ENCODE measurements at regions not wholly inside any gene's neighbourhood (a gene's known extent, or its start where the extent isn't known, plus 50 kb on each side); places are given as distances from the start of the nearest gene placed in this dataset.

DNA sequence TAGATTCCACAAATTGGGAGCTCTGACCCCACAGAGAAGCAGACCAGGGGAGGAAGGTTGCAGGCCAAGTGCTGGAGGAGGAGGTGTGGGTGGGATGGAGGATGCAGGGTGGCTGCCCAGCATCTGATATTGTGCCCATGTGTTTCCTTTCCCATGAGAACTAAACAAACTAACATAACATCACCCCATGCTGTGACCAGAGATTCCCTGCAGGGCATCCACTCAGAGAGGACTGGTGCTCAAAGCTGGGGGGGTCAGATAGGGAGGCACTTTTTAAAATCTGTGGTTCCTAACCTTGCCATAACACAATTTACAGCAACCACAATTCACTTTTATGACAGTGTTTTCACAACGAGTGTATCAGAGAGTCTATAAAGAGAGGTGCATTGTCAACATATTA is 1277.6 kb downstream of the AACS start:
- DNase-seq: no peak

DNA sequence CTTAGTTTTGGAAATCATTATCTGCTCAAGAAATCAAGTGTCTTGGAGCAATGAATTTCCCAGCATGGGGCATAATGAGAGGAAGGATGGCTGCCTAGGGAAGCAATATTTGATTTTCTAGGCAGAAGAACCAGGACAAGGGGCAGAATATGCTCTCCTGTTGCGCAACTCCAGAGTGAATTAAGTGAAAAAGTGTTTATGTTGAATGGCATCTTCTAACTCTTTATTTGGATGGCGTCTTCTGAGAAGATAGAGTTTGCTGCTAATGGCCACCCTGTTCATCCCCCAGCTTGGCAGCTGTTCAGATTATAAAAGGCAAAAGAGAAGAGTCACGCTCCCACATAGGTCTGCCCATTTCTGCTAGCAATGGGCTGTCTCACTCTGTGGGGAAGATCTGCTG is 1278.1 kb downstream of the AACS start:
- no peak for DNase-seq

DNA sequence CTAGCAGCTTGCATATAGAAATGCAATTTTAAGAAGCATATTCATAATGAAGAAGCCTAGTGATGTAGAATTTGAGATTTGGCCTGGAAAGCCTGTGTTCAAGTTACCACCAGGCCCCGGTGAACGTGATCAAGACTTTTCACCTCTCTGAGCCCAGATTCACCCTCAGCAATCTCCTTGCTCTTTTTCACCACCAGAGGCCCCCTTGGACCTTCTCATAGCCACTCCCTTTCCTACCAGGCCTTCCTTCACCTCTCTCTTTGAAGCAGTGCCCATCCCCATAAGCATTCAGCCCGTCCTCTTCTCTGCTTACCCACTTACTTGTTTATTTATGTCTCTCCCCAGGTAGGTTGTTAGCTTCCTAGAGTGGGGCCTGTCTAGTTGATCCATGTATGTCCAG is 1280.9 kb downstream of the AACS start:
- DNase-seq: no peak

DNA sequence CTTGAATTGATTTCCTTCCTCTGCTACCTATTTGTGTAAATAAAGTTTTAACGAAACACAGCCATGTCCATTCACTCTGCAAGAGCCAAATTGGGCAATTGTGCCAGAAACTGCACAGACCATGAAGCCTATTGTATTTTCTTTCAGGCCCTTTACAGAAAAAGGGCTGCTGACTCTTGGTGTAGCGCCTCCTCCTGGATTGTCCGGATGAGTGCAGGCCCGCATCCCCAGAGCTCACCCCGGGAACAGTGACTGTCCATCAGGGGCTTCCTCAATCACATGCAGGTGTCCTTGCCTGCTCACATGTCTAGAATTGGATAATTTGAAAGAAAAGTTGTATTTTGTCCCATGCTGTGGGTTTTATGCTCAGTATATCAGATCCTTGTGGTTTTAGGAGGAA is 1282.2 kb downstream of the AACS start:
- DNase-seq: no peak

DNA sequence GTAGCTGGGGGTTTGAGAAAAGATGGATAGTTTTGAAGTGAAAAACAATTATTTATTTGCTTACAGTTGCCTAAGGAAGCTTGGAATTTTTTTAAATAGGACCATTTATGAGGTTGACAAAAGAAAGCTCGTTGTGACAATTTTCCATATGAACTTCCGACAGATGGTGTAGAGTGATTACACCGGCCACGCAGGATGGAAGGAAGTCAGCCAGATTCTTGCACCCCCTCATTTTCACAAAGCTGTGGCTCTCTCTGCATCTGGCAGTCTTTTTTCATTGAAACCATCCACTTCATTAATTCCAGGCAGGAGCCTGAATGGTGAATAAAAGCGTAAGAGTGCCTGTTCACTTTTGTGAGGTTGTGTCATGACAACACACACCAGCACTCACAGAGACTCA is 1284.1 kb downstream of the AACS start:
- no peak for DNase-seq

DNA sequence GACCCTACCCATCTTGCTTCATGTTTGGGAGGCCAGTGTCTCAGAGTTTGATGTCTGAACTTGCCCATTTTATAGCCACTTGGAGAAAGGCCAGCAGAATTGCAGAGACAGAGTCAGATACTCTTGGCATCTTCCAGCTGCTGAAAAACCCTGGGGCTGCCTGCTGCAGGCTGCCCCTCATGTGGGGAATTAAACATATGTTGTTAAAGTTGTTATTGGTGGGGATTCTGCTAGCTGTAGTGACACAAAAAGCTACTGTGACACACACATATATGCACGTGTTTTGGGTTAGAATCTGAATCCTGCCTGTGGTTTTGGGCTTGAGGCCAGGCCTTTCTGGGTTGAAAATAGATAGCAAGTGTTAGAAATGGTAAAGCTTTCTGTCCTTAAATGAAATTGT is 1288.4 kb downstream of the AACS start:
- DNase-seq: no peak

DNA sequence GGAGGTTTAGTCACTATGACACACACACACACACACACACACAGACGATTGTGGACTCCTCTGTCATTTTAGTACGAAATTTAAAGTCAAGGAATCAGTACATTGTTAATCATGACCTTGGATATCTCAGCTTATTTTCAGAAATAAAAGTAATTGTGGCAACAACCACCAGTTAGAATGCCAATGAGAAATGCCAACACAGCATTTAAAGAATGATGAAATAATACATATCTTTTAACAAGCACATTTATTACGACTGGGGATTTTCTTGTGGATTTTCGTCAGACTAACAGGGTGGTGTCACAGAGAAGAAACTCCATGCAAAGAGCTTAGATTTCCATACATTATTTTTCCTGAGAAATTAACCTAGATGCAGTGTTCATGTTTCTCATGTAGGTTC is 1289.4 kb downstream of the AACS start:
- DNase-seq: no peak

DNA sequence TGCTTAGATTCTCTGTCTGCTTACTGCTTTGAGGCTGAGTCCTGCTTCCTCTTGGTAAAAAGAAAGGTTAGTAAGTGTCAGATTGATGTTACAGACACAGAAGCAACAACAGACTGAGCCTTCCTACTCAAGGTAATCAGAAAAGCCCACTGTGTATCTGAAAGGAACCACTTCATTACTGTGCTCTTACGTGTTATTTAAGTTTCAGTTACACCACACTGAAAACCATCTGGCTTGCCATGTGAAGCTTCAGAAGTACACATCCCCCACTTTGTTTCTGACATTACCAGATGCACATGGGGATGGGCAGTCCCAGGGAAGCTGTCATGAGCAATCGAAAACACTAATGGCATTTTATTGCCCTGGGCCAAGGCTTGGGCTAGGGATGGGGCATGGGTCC is 1290.1 kb downstream of the AACS start:
- no peak for DNase-seq

DNA sequence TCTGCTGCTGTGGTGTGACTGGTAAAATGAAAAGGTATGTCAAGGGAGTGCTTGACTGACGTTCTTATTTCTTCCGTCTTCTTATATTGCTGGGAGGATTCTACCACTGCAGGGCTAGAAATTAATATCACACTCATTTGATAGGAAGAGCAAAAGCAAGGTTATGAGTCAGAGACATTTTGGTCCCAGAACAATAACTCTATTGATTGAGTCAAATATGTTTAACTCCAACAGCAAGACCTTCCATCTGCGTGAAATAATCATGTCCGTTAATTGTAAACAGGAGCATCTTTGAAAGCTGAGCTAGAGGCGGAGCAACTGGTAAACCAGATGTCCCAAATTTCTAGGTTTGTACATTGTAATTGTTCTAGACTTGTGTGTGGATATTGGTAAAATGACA is 1293.6 kb downstream of the AACS start:
- DNase-seq: no peak

DNA sequence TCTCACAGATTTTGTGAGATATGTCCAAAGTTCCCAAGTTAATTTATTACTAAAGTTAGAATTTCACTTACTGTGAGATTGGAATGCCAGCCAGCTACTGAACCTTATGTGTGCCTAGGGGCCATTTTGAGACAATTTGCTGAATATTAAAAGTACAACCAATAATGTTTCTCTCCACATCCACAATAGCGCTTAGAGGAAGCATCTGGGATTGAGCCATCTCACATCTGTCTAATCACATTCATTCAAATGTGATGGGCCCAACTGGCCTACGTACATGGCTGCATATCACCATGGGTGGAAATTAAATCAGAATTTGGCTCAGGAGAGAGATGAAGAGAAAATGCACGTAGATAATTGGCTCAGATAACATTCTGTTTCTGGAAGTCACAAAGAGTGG is 1294.0 kb downstream of the AACS start:
- no peak for DNase-seq

DNA sequence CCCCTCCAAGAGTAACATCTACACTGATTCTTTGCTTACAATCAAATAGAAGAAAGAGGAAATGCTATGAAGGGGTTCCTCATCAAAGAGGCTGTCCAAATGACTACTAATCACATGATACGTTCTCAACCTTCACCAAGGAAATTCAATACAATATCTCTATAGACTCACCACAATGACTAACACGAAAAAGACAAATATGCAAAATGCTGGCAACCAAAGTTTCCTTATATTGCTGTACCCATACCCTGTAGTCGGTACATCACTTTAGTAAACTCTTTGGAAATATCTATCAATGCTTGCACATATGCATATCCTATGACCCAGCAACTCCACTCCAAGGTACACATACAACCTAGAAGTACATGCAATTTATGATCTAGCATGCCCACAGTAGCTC is 1296.6 kb downstream of the AACS start:
- no peak for DNase-seq

DNA sequence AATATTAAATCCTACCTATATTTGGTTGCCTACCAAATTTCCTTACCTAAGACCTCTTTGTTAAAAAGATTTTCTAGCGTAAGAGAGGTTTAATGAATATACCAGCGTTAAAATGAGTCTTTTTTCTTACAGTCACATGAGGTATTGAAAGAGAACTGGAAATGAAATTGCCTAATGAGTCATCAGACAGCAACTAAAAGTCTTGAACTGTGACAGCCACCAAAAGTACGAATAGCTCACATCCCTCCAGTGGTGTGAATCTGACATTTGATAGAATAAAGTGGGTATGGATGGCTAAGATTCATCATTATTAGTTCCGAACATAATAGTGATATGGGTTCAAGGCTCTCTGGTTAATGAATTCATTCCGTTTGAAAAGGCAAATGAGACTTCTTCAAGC is 1297.3 kb downstream of the AACS start:
- DNase-seq: no peak

DNA sequence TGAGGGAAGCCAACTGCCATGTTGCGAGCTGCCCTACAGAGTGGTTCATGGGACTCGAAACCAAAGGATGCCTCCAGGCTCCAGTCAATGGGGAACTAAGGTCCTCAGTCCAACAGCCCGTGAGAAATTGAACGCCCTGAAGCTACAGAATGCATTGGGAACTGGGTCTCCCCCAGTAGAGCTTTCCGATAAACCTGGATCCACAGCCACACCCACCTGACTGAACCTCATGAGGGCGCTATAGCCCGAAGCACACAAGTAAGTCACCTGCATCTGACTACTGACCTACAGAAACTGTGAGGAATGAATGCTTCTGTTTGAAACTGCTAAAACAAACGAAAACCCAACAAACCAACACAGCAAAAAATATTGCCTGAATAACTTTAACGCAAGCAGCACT is 1297.7 kb downstream of the AACS start:
- DNase-seq: no peak

DNA sequence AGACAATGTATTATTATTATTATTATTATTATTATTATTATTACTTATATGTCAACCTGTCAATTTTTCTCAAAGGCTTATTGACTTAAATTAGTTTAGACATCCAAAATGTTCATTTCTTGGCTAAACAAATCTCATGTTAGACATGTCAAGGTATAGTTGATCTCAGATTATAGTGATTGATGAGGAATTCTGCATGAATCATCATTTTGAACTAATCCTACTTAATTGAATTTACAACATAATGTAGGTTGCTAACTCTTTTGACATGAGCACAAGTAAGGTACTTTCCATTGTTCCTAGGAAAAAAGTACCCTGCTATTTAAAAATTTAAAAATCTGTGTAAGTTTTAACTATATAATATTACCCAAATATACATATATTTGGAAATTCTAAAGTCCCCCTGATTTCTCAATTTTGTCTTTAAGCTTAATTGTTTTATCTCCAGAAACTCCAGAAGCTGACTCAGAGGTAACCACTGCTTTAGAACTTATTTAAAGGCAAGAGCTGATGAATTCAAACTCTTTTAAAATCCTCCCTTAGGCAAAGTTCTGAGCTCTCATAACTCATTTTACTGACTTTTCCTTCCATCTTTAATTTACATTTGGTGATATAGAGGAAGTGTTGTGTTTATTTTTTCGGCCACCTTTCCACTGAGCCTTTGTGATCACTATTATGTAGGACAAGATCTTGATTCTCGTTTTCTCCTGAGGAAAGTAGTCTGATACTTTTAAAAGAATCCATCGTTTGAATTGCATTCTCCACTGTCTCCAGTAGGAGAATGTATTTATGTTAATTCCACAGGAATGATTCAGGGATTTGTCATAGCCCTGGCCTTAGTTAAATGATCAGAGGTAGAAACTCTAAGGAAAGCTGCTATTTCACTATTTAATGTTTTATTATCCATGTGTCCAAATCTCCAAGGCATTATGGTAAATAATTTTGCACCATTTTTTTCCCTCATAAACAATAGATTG is 1304.5 kb downstream of the AACS start:
- no peak for DNase-seq

DNA sequence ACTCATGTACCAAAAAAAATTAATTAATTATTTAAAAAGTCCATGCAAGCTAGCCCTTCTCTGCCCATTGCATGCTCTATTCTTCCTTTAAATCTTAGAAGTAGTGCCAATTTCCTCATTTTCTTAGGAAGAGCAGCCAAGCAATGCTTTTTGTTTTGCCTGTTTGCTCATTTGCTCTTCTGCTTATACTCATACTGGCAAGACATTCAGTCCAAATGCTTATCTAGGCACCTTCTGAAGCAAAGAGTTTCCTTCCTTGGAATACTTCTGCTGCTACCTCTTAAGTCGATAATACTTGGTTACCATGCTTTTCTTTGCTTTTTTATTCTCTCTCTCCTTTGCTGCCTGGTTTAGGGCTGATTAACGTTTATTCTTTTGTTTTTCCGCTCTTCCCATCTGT is 1318.3 kb downstream of the AACS start:
- no peak for DNase-seq

DNA sequence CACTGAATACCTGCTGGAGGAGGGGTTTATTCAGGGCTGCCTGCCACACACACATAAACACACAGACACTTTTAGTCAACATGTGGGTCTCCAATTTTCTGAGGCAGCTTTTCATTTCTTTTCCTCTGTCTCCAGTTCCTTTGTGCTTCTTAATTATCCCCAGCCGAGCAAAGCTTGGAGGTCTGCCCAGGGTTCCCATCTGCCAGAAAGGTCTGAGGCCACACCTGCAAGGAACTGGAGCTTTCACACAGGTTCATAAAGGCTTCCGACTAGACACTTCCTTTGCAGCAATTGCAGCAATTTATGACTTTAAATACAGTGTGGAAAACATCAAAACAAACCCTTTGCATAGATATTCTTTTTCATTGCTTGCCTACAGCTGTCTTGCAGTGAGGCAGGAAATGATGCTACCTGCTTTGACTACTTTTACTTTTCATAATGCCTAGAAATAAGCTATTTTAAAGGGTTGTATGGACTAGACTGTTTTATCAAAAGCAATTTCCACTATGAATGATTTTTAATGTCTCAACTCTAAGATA is 1318.9 kb downstream of the AACS start:
- DNase-seq: no peak

DNA sequence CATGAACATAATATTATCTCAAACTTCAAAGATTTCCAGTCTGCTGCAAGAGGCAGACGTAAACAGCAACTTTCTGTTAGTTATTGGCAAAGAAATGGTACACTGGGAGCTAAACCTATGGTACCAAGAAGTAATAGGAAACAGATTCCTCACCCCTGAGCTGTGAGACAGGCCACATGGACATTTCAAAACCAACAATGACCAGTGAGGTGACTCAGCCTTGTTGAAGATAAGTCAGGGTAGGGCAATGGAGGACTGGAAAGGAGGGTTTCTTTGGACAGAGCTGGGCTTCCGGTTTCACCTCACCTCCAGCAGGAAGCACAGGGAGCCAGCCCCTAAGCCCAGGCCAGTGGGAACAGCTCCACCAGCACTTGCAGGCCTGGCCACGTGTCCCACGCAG is 1320.5 kb downstream of the AACS start:
- no peak for DNase-seq

DNA sequence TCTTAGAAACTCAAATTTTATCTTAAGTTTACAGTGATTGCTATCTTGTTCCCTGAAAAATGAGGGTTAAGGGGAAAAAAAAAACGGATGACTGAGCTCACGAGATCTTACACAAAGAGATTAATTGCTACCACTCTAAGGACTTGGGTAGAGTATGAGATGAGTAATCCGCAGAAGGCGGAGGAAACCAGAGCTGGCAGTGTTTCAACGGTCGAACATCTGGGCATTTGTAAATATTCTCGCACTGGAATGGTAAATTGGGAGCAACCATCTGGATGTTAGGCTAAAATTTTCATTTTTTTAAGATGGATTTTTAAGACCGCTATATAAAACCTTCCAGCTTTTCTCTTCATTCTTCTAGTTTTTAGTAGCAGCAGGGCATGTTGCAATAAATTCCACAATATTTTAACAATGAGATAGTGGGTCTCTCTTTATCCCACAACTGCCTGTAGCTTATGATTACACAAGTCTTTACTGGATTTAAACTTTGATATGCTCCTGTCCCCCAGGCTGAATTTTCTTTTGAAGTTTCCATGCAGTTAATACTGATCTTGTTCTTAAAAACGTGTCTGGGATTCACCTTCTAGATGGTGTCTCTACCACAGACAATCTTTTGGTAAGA is 1324.1 kb downstream of the AACS start:
- DNase-seq: no peak

DNA sequence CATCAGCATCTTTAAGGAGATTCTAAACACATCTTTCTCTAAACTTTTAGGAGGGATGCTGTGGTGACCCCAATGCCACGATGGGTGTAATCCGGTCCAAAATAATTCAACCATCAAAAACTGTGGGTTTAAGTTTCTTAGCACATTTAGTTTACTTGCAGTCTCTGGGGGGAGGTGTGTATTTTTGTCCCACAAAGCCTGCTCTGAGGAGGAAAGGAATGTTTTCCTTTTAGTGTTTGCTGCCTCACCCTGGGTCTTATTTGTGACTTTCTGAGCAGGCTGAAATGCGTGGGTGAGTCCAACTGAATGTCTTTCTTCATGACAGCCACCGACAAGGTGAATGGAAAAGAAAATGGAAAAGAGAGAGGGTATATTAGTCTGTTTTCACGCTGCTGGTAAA is 1324.7 kb downstream of the AACS start:
- no peak for DNase-seq

DNA sequence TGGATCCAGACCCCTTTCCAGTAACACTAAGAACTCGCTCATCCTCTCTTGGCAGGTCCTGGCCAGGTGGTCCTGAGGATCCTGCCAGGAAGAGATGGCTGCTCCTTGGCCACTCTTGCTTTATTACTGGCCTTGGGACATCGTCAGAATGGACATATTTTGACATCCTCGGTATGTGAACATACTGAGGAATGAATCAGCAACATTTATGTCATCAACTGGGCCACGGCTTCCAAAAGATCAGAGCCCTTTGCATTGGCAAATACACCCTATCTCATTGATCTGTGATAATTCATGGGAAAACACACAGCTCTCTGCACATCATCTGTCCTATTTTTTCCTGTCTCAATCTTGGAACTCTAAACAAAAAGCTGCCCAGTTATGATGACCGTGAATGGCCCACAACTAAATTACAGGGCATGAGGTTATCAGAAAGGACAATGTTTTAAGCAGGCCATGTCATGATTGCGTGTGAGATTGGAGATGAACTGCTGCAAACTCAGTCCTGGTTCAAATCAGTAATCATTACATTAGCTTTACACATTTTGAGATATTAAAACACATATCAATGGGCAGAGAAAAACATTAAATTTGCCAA is 1325.8 kb downstream of the AACS start:
- no peak for DNase-seq

DNA sequence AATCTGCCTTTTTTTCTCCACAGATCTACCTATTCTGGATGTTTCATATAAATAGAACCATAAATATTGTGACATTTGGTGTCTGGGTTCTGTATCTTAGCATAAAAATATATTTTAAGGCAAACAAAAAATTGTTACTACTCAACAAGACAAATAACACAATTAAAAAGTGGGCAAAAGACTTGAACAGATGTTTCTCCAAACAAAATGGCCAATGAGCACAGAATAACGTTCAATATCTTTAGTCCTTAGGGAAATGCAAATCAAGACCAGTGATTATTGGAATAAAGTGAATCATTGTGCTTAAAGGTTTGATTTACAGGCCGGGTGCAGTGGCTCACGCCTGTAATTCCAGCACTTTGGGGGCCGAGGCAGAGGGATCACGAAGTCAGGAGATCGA is 1331.3 kb downstream of the AACS start:
- no peak for DNase-seq

DNA sequence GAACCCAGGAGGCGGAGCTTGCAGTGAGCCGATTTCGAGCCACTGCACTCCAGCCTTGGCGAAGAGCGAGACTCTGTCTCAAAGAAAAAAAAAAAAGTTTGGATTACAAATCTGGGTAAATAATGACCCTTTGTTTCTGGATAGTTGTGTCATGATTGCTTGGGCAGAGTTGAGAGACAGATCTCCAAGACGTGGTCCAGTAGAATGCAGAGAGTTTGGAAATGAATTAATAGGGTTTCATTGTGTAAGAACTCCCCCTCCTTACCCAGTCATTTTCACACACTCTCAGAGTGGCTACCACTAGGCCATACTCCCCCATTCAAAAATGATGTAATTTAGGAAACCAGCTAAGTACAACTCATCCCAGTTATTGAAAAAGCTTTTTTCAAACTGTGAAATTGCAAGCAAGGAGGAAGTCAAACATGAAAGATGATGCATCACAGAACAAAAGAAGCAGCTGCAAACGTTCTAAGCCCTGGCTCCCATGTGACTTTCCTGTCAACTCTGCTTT is 1331.9 kb downstream of the AACS start:
- no peak for DNase-seq

DNA sequence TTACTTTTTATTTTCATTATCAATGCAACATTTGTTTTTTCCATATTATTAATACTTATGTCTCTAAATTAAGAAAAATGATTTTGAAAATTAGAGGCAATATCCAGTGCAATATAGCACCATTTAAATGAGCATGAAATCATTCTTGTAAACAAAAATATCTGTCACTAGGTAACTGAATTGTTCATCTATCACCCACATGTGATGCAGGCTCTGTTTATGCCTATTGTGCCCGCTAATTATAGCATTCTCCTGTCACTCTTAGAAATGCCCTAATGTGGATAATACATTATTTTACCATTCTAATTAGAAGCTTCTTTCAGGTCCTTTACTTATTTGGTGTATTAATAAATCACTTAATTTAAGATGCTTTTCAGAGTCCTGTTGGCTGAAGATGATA is 1332.4 kb downstream of the AACS start:
- DNase-seq: no peak

DNA sequence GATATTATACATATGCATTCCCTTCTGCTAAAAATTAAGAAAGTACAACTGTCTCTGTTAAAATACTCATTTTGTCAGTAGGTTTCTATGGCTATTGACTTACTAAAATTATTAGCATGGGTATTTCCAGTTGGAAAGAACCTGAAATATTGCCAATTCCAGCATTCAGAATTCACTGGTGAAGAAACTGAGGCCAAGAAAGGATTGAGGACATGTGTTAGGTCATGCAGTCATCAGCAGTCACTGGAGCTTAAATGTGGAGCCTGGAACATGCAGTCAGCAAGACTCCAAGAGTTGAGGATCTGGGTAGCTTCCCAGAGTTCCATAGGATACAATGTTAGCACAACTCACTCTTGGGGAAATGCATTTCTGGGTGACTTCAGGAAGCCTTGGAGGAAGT is 1335.6 kb downstream of the AACS start:
- DNase-seq: no peak

Data from hematopoietic multipotent progenitor cell treated with erythropoietin and hydrocortisone succinate and interleukin-3 and kit ligand, for 6 days (in vitro differentiated cells).